Uterus (tissue), 3 donors: ENCODE measurements at regions not wholly inside any gene's neighbourhood (a gene's known extent, or its start where the extent isn't known, plus 50 kb on each side); places are given as distances from the start of the nearest gene placed in this dataset.

Experiments
- DNase-seq, 2 donors: peaks; one replicate each; pipeline ENCODE4 v3.0.0-alpha.2; 2019 to 2020
- H3K27ac ChIP-seq, 2 donors: fragments of 200-600 bp; sonication (generic); 1 replicate in 1 of 2; 2 replicates in 1 of 2; pipeline ENCODE4 v1.5.1; 2016 to 2018
- H3K27me3 ChIP-seq, 2 donors: fragments of 200-600 bp; sonication (generic); one replicate each; pipeline ENCODE4 v1.5.1; 2018 to 2019; ENCODE audit warnings: control low read depth in 1 of 2
- H3K36me3 ChIP-seq, 2 donors: fragments of 200-600 bp; sonication (generic); one replicate each; pipeline ENCODE4 v1.5.1; 2019; ENCODE audit warnings: control low read depth in 1 of 2
- H3K4me1 ChIP-seq, 2 donors: fragments of 200-600 bp; sonication (generic); one replicate each; pipeline ENCODE4 v1.5.1; 2018 to 2019; ENCODE audit warnings: control low read depth in 1 of 2
- H3K4me3 ChIP-seq, 2 donors: fragments of 200-600 bp; sonication (generic); 1 replicate in 1 of 2; 2 replicates in 1 of 2; pipeline ENCODE4 v1.5.1; 2018 to 2019; ENCODE audit warnings: mild to moderate bottlenecking in 1 of 2
- H3K9me3 ChIP-seq, 2 donors: fragments of 200-600 bp; sonication (generic); one replicate each; pipeline ENCODE4 v1.5.1; 2019; ENCODE audit warnings: control low read depth in 1 of 2
- POLR2A ChIP-seq, 2 donors: fragments of 450-650 bp; IDR thresholded peaks; one replicate each; pipeline ENCODE4 v1.6.1; 2016; ENCODE audit warnings: antibody characterized with exemption in 2 of 2, mild to moderate bottlenecking in 1 of 2, moderate library complexity in 1 of 2
- intact Hi-C: fragments of 100-400 bp; cut with DNase I; formaldehyde crosslinking; loops from one replicate; pipeline ENCODE4 v1.15.1; 2023; ENCODE audit warnings: low total_unique reads
- TF ChIP-seq, protein P1 (sequence below), 4 experiments: fragments of 200-600 bp in 2 of 4; fragments of 450-650 bp in 2 of 4; sonication (generic) in 2 of 4; IDR thresholded peaks; one replicate each; pipeline ENCODE4 v1.5.1; 2016 to 2019; ENCODE audit warnings: antibody characterized with exemption in 4 of 4, mild to moderate bottlenecking in 2 of 4, moderate library complexity in 1 of 4
- donor health status: DM: yes; HTN: yes; CAD: no.

DNA sequence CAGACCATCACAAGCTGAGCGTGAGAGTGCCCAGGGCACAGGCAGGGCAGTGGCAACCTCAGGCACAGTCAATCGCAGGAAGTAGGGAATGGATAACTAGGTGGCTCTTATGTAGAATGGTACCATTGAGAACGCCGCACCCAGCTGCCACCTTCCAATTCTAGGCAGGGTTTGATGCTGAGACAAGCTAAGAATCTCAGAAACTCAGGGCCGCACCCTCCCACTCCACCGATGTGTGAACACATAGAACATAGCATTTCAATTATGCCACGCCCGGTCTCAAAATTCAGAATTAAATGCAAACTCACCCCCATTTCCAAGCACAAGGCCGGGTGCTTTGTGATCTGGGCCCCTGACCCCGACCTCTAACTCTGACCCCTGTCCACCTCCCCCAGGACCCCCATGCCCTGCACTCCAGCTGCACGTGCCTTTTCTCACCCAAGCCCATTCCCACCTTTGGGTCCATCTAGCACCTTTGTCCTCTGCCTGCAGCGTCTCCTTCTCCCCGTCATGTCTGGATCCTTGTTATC is 178.4 kb downstream of the C16orf95 start:
- DNase-seq, result no peak
- Histone ChIP-seq H3K4me1 (no peaks in the 10 kb centered on the region), H3K9me3 (no peaks in the 10 kb centered on the region), H3K27ac (no peak overlapping the region), H3K4me3 (no peak overlapping the region), H3K27me3 (no peaks in the 10 kb centered on the region), H3K36me3 (no peaks in the 10 kb centered on the region)
- intact Hi-C loops, result no loop called here
- TF ChIP-seq, protein P1, sequence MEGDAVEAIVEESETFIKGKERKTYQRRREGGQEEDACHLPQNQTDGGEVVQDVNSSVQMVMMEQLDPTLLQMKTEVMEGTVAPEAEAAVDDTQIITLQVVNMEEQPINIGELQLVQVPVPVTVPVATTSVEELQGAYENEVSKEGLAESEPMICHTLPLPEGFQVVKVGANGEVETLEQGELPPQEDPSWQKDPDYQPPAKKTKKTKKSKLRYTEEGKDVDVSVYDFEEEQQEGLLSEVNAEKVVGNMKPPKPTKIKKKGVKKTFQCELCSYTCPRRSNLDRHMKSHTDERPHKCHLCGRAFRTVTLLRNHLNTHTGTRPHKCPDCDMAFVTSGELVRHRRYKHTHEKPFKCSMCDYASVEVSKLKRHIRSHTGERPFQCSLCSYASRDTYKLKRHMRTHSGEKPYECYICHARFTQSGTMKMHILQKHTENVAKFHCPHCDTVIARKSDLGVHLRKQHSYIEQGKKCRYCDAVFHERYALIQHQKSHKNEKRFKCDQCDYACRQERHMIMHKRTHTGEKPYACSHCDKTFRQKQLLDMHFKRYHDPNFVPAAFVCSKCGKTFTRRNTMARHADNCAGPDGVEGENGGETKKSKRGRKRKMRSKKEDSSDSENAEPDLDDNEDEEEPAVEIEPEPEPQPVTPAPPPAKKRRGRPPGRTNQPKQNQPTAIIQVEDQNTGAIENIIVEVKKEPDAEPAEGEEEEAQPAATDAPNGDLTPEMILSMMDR (IDR thresholded peaks at IDR 0.05), result no peak
- TF ChIP-seq POLR2A (IDR thresholded peaks at IDR 0.05), result no peak

DNA sequence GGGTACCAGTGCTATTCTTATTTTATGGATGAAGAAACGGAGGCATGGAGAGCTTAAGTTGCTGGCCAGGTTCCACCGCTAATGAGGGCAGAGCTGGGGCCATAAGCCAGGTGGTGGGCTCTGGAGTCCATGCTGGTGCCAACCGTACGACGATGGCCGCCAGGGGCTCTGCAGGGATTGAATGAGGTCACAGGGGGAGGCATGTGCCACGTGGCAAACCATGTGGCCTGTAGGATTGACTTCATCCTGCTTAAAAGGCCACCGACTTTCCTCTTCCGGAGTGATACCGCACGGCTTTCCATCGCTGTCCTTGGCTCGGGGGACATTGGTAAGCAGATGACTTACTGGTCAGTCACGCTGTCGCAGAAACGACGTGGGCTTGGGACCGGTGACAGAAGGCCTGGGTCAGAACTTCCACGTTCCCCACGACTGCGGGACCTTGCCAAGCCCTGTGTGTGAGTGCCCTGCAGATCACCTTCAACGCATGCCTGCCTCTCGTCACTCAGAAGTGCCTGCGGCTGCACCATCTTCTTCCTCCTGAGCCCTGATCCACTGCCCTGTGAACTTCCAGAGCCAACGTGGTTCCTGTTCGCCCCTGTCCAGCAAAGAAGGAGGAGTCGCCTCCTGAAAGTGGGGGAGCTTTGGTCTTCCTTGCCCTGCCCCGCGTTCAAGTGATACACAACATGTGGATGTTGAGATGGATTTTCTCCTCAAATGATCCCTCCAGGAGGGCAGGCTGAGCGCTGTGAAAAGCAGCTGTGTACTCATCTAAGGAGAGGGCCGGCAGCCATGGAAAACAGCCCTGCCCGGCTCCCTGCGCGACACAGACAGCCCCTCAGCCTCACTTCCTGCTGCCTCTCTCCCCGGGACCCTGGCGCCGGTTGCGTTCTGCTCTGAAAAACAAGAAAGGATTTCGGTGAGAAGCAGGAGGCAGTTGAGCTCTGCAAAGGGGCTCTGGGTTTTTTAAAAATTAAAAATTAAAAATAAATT is 176.7 kb downstream of the C16orf95 start:
- no peaks in the 10 kb centered on the region for H3K9me3 ChIP-seq
- no peak overlapping the region for H3K4me3 ChIP-seq
- intact Hi-C loops, result no loop called here
- H3K27ac ChIP-seq, result no peak overlapping the region
- no peaks in the 10 kb centered on the region for H3K36me3 ChIP-seq
- no peak for DNase-seq
- no peaks in the 10 kb centered on the region for H3K4me1 ChIP-seq
- no peaks in the 10 kb centered on the region for H3K27me3 ChIP-seq
- TF ChIP-seq, protein P1 (IDR thresholded peaks at IDR 0.05), result no peak
- TF ChIP-seq POLR2A (IDR thresholded peaks at IDR 0.05), result no peak

DNA sequence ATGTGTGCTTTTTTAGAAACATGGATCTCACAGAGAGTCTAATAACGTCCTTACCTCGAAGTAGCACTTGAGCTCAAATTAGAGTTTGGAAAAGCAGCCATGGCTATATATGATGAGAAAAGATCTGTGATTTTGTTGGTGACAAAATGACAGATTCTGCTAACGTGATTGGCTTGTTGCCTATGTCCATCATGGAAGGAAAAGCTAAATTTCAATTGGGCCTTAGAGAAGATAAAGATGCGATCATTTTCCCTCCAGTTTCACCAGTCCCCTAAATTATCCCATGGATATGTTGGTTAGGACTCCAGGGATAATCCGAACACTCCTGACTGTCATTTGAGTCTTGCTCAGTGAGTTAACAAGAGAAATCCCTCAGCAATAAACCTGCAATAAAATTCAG is 175.8 kb downstream of the C16orf95 start:
- Histone ChIP-seq H3K4me3 (no peak overlapping the region), H3K4me1 (no peaks in the 10 kb centered on the region), H3K27me3 (no peaks in the 10 kb centered on the region), H3K27ac (no peak overlapping the region), H3K36me3 (no peaks in the 10 kb centered on the region), H3K9me3 (no peaks in the 10 kb centered on the region)
- TF ChIP-seq POLR2A (IDR thresholded peaks at IDR 0.05), result no peak
- TF ChIP-seq, protein P1 (IDR thresholded peaks at IDR 0.05), result no peak
- DNase-seq, result no peak
- intact Hi-C loops, result no loop called here

DNA sequence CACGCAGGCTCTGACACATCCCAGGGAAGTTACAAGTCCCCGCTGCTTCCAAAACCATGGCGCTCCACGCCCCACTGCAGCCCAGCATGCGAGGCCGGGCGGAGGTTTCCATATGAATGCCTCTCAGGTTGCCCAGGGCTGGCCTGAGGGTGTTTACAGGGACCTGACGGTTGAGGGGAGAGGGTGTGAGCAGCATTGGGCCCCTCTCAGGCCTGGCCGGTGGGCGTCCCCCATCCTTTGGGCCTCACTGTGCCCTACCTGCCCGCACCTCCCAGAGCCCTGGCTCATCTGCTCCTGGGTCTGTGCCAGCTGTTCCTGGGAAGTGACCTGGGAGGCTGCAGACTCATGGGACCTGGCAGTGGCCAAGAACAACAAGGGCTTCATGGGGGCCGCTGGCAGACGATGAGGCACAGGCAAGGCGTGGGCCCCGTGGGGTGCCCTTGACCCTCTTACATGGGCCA is 173.5 kb downstream of the C16orf95 start:
- intact Hi-C loops, result no loop called here
- no peak for TF ChIP-seq POLR2A (IDR thresholded peaks at IDR 0.05)
- TF ChIP-seq, protein P1 (IDR thresholded peaks at IDR 0.05), result no peak
- H3K27me3 ChIP-seq, result no peaks in the 10 kb centered on the region
- H3K9me3 ChIP-seq, result no peaks in the 10 kb centered on the region
- no peak overlapping the region for H3K4me3 ChIP-seq
- no peak overlapping the region for H3K27ac ChIP-seq
- no peaks in the 10 kb centered on the region for H3K36me3 ChIP-seq
- no peak for DNase-seq
- H3K4me1 ChIP-seq, result no peaks in the 10 kb centered on the region

DNA sequence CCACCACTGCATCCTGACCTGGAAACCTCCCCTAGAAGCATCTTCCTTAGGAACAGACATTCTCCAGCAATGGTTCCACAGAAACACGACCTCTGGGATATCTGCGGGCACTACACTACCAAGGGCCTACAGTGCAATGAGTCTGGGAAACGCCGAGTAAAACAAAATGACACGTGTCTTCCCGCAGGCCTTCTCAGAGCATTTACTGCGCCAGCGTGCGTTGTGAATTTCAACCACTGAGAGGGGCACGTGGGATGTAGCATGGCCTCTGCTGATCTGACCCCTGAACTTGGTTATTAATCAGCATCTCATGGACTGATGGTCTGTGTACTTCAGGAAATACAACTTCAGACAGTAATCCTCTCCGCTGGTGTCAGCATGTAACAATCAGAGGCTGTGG is 173.0 kb downstream of the C16orf95 start:
- intact Hi-C loops, result no loop called here
- no peaks in the 10 kb centered on the region for H3K9me3 ChIP-seq
- no peak overlapping the region for H3K4me3 ChIP-seq
- H3K4me1 ChIP-seq, result no peaks in the 10 kb centered on the region
- TF ChIP-seq POLR2A (IDR thresholded peaks at IDR 0.05), result no peak
- TF ChIP-seq, protein P1 (IDR thresholded peaks at IDR 0.05), result no peak
- DNase-seq, result no peak
- no peak overlapping the region for H3K27ac ChIP-seq
- no peaks in the 10 kb centered on the region for H3K36me3 ChIP-seq
- H3K27me3 ChIP-seq, result no peaks in the 10 kb centered on the region
